HG03039 (cell line): ENCODE measurements at regions not wholly inside any gene's neighbourhood (a gene's known extent, or its start where the extent isn't known, plus 50 kb on each side); places are given as distances from the start of the nearest gene placed in this dataset.

ENCODE experiments used
- ATAC-seq: cut with Tn5 transposase; IDR thresholded peaks from one replicate; pipeline ENCODE4 v1.9.1; 2021; ENCODE audit warnings: mild to moderate bottlenecking, moderate library complexity; ENCODE audit not compliant: unreplicated experiment

GRCh38 chr2:217328622-217328978 is 468.7 kb upstream of the TNP1 start:
- ATAC-seq = no peak

GRCh38 chr2:217327953-217328621 is 468.2 kb upstream of the TNP1 start:
- no peak for ATAC-seq

GRCh38 chr2:217326238-217327022 is 466.6 kb upstream of the TNP1 start:
- no peak for ATAC-seq

- ATAC-seq = no peak
Measured at GRCh38 chr2:217325816-217326215, 466.0 kb upstream of the TNP1 start.

GRCh38 chr2:217325251-217325650 is 465.4 kb upstream of the TNP1 start:
- ATAC-seq = no peak

- no peak for ATAC-seq
Measured at GRCh38 chr2:217316743-217317142, 456.9 kb upstream of the TNP1 start.

GRCh38 chr2:217314021-217314460 is 454.2 kb upstream of the TNP1 start:
- ATAC-seq = no peak

- ATAC-seq = no peak
Measured at GRCh38 chr2:217313386-217313785, 453.5 kb upstream of the TNP1 start.

- no peak for ATAC-seq
Measured at GRCh38 chr2:217309056-217309455, 449.2 kb upstream of the TNP1 start.

GRCh38 chr2:217307023-217307422 is 447.2 kb upstream of the TNP1 start:
- ATAC-seq = no peak

GRCh38 chr2:217305882-217306281 is 446.0 kb upstream of the TNP1 start:
- ATAC-seq = no peak

- ATAC-seq = no peak
Measured at GRCh38 chr2:217304582-217304981, 444.7 kb upstream of the TNP1 start.

GRCh38 chr2:217302856-217303255 is 443.0 kb upstream of the TNP1 start:
- ATAC-seq = no peak

- ATAC-seq = no peak
Measured at GRCh38 chr2:217301142-217301925, 441.5 kb upstream of the TNP1 start.

- ATAC-seq = no peak
Measured at GRCh38 chr2:217299590-217299989, 439.7 kb upstream of the TNP1 start.

GRCh38 chr2:217297096-217297495 is 437.2 kb upstream of the TNP1 start:
- no peak for ATAC-seq

- ATAC-seq = no peak
Measured at GRCh38 chr2:217294818-217295217, 435.0 kb upstream of the TNP1 start.

GRCh38 chr2:217294211-217294610 is 434.3 kb upstream of the TNP1 start:
- ATAC-seq = no peak

GRCh38 chr2:217293607-217294006 is 433.7 kb upstream of the TNP1 start:
- ATAC-seq = no peak

GRCh38 chr2:217293046-217293445 is 433.2 kb upstream of the TNP1 start:
- no peak for ATAC-seq

- no peak for ATAC-seq
Measured at GRCh38 chr2:217291259-217291658, 431.4 kb upstream of the TNP1 start.

- no peak for ATAC-seq
Measured at GRCh38 chr2:217290467-217290866, 430.6 kb upstream of the TNP1 start.
